ENCODE measurements at regions not wholly inside any gene's neighbourhood (a gene's known extent, or its start where the extent isn't known, plus 50 kb on each side); places are given as distances from the start of the nearest gene placed in this dataset.

DNA sequence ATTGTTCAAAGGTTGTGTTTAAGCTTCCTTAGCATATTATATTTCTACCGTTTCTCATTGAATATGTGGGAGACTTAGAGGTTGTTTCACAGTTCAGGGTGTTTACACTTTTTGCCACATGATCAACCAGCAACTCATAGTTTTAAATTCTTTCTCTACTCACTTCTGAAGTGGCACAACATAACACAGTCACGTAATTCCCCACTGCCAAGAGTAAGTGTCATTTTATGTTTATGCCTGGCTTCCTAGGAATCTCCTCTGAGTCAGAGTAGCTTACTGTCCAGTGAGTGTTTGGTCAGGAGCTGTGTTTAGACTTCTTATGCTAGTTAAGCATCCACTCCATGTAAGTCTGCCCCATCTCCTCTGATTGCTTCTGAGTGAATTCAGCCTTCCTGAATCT lies 520.8 kb upstream of the KIRREL3 start:
- TF ChIP-seq, protein P1, sequence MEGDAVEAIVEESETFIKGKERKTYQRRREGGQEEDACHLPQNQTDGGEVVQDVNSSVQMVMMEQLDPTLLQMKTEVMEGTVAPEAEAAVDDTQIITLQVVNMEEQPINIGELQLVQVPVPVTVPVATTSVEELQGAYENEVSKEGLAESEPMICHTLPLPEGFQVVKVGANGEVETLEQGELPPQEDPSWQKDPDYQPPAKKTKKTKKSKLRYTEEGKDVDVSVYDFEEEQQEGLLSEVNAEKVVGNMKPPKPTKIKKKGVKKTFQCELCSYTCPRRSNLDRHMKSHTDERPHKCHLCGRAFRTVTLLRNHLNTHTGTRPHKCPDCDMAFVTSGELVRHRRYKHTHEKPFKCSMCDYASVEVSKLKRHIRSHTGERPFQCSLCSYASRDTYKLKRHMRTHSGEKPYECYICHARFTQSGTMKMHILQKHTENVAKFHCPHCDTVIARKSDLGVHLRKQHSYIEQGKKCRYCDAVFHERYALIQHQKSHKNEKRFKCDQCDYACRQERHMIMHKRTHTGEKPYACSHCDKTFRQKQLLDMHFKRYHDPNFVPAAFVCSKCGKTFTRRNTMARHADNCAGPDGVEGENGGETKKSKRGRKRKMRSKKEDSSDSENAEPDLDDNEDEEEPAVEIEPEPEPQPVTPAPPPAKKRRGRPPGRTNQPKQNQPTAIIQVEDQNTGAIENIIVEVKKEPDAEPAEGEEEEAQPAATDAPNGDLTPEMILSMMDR (IDR thresholded peaks at IDR 0.05; ENCODE audit: low read depth, low read length): no peak
- no peak overlapping the region for H3K4me3 ChIP-seq (ENCODE audit: low read depth, low read length)

- no peak overlapping the region for H3K4me3 ChIP-seq (ENCODE audit: low read depth, low read length)
- TF ChIP-seq, protein P1 (IDR thresholded peaks at IDR 0.05; ENCODE audit: low read depth, low read length): no peak
These were observed 507.3 kb upstream of the KIRREL3 start for GRCh38 chr11:127507851-127508250.

DNA sequence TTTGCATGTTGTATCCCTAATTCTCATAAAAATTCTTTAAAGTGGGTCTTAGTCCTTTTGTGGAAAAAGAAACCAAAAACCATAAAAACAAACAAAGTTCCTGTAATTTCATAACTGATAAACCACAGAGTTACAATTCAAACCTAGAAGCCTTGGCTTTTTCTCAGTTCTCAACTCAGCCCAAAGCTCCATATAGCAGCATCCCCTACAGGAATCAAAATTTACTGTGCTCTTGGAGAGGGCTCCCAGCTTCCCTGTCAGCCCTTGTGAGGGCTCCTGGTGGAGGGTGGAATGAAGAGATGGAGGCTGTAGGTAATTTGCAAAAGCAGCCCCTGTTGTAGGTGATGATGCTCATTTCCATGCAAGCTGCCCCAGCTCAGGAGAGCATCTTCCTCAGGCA lies 506.1 kb upstream of the KIRREL3 start:
- TF ChIP-seq, protein P1 (IDR thresholded peaks at IDR 0.05; ENCODE audit: low read depth, low read length): no peak
- H3K4me3 ChIP-seq (ENCODE audit: low read depth, low read length): no peak overlapping the region

- no peak overlapping the region for H3K4me3 ChIP-seq (ENCODE audit: low read depth, low read length)
- TF ChIP-seq, protein P1 (IDR thresholded peaks at IDR 0.05; ENCODE audit: low read depth, low read length): no peak
These were observed 505.6 kb upstream of the KIRREL3 start for GRCh38 chr11:127506126-127506525.

DNA sequence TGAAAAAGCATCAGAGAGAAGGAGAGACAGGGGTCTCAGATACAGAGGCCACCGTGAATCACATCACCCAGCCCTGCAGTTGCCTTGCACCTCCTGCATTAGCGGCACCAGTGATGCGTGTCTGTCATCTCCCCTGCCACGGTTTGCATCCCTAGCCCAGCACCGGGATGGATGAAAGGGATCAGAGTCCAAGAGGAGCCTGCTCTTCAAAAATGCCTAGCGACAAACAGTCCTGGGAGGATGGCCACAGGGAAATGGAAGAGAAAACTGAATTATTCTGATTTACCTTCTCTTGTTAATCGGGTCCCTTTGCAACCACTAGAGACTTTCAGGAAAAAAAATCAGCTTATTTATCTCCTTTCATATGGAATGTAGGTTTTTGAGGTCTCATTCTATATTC lies 495.6 kb upstream of the KIRREL3 start:
- TF ChIP-seq, protein P1 (IDR thresholded peaks at IDR 0.05; ENCODE audit: low read depth, low read length): no peak
- no peak overlapping the region for H3K4me3 ChIP-seq (ENCODE audit: low read depth, low read length)

GRCh38 chr11:127493330-127494022 lies 492.9 kb upstream of the KIRREL3 start:
- no peak overlapping the region for H3K4me3 ChIP-seq (ENCODE audit: low read depth, low read length)
- TF ChIP-seq, protein P1 (IDR thresholded peaks at IDR 0.05; ENCODE audit: low read depth, low read length): peak; percentile 53

DNA sequence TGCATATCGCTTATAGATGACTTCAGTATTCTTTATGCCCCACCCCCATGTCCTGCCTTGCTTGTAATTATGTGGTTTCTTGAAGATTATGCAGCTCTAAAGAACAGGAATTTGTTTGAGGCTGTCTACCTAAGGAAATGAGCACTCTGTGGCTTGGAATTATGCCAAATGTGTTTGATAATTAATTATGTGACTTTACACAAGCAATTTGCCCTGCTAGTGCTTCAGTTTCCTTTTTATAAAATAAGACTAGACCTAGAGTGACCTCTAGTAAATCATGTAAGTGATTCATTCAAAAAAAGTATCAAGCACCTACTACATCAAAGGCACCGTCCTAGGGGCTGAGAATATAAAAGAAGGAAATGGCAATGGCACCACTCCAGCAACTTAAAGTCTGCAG lies 491.5 kb upstream of the KIRREL3 start:
- TF ChIP-seq, protein P1 (IDR thresholded peaks at IDR 0.05; ENCODE audit: low read depth, low read length): no peak
- no peak overlapping the region for H3K4me3 ChIP-seq (ENCODE audit: low read depth, low read length)

Measured in WI38 (cell line).